Hepatocyte (in vitro differentiated cells): ENCODE measurements at regions not wholly inside any gene's neighbourhood (a gene's known extent, or its start where the extent isn't known, plus 50 kb on each side); places are given as distances from the start of the nearest gene placed in this dataset.
"Not testable (repeated sequence)": the region's sequence is repeated elsewhere in the genome, so short reads cannot be mapped to it uniquely, and the experiment has no call there.

Source experiments
- DNase-seq: peaks from one replicate; pipeline ENCODE4 v3.0.0-alpha.2; 2016; ENCODE audit warnings: low spot score
- H2AFZ ChIP-seq: fragments of 200-600 bp; sonication (generic); 2 replicates; pipeline ENCODE4 v1.6.0; 2016; ENCODE audit warnings: antibody characterized with exemption, mild to moderate bottlenecking
- H3K27ac ChIP-seq: fragments of 200-600 bp; sonication (generic); 2 replicates; pipeline ENCODE4 v1.5.1; 2016; ENCODE audit warnings: mild to moderate bottlenecking
- H3K27me3 ChIP-seq: fragments of 200-600 bp; sonication (generic); 2 replicates; pipeline ENCODE4 v1.6.1; 2016
- H3K36me3 ChIP-seq: fragments of 200-600 bp; sonication (generic); replicated peaks from 2 replicates; pipeline ENCODE4 v1.5.1; 2016; ENCODE audit warnings: low read depth; ENCODE audit not compliant: insufficient read depth
- H3K4me1 ChIP-seq: fragments of 200-600 bp; sonication (generic); 2 replicates; pipeline ENCODE4 v1.5.1; 2016; ENCODE audit warnings: mild to moderate bottlenecking, moderate library complexity; ENCODE audit not compliant: insufficient read depth
- H3K4me2 ChIP-seq: fragments of 200-600 bp; sonication (generic); 2 replicates; pipeline ENCODE4 v1.6.0; 2016
- H3K4me3 ChIP-seq: fragments of 200-600 bp; sonication (generic); 2 replicates; pipeline ENCODE4 v1.5.1; 2016; ENCODE audit warnings: mild to moderate bottlenecking
- H3K79me2 ChIP-seq: fragments of 200-600 bp; sonication (generic); 2 replicates; pipeline ENCODE4 v1.6.0; 2017; ENCODE audit warnings: mild to moderate bottlenecking
- H3K9me2 ChIP-seq: fragments of 200-600 bp; sonication (generic); replicated peaks from 2 replicates; pipeline ENCODE4 v1.6.0; 2017; ENCODE audit warnings: mild to moderate bottlenecking; ENCODE audit not compliant: insufficient read depth
- H3K9me3 ChIP-seq: fragments of 200-600 bp; sonication (generic); 2 replicates; pipeline ENCODE4 v1.5.1; 2016; ENCODE audit warnings: low read depth, mild to moderate bottlenecking
- H4K20me1 ChIP-seq: fragments of 200-600 bp; sonication (generic); 2 replicates; pipeline ENCODE4 v1.6.0; 2016; ENCODE audit warnings: mild to moderate bottlenecking; ENCODE audit not compliant: insufficient read depth, poor library complexity, severe bottlenecking
- EZH2 ChIP-seq: fragments of 200-600 bp; sonication (generic); IDR thresholded peaks from 2 replicates; pipeline ENCODE4 v1.6.1; 2016; ENCODE audit warnings: antibody characterized with exemption, mild to moderate bottlenecking, borderline replicate concordance
- EZH2phosphoT487 ChIP-seq: fragments of 200-600 bp; sonication (generic); IDR thresholded peaks from one replicate; pipeline ENCODE4 v1.6.1; 2018; ENCODE audit warnings: antibody characterized with exemption, mild to moderate bottlenecking, low read depth, moderate library complexity; ENCODE audit not compliant: unreplicated experiment, severe bottlenecking
- WGBS: methylation state at CpG from one replicate; pipeline ENCODE4 v1.1.6; 2016; ENCODE audit warnings: low lambda C conversion rate; ENCODE audit errors: missing lambda C conversion rate; 5-methylcytosine and 5-hydroxymethylcytosine counted together
- TF ChIP-seq, protein P1 (sequence below): fragments of 200-600 bp; sonication (generic); IDR thresholded peaks from 2 replicates; pipeline ENCODE4 v1.5.1; 2016; ENCODE audit warnings: antibody characterized with exemption, mild to moderate bottlenecking; ENCODE audit not compliant: poor library complexity

DNA sequence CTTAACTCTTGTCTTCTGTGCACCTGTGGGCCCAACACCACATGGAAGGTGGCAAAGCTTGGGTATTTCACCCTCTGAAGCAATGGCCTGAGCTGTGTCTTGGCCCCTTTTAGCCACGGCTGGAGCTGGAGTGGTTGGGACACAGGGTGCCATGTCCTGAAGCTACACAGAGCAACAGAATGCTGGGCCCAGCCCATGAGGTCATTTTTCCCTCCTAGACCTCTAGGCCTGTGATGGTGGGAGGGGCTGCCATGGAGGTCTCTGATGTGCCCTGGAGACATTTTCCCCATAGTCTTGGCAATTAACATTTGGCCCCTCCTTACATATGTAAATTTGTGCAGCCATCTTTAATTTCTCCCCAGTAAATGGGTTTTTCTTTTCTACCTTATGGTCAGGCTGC, 620.8 kb downstream of the RFPL4B start:
- H3K9me2 ChIP-seq, result no peaks in the 10 kb centered on the region
- H3K36me3 ChIP-seq, result no peaks in the 10 kb centered on the region
- no peaks in the 10 kb centered on the region for H3K9me3 ChIP-seq
- TF ChIP-seq, protein P1, sequence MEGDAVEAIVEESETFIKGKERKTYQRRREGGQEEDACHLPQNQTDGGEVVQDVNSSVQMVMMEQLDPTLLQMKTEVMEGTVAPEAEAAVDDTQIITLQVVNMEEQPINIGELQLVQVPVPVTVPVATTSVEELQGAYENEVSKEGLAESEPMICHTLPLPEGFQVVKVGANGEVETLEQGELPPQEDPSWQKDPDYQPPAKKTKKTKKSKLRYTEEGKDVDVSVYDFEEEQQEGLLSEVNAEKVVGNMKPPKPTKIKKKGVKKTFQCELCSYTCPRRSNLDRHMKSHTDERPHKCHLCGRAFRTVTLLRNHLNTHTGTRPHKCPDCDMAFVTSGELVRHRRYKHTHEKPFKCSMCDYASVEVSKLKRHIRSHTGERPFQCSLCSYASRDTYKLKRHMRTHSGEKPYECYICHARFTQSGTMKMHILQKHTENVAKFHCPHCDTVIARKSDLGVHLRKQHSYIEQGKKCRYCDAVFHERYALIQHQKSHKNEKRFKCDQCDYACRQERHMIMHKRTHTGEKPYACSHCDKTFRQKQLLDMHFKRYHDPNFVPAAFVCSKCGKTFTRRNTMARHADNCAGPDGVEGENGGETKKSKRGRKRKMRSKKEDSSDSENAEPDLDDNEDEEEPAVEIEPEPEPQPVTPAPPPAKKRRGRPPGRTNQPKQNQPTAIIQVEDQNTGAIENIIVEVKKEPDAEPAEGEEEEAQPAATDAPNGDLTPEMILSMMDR, result no peak
- TF ChIP-seq EZH2 (no peak), EZH2phosphoT487 (no peak)
- H3K4me3 ChIP-seq, result no peak overlapping the region
- H3K4me2 ChIP-seq, result no peak overlapping the region
- no peaks in the 10 kb centered on the region for H3K79me2 ChIP-seq
- no peak overlapping the region for H2AFZ ChIP-seq
- H3K27ac ChIP-seq, result no peak overlapping the region
- H3K4me1 ChIP-seq, result no peaks in the 10 kb centered on the region
- no peak for DNase-seq
- H4K20me1 ChIP-seq, result no peaks in the 10 kb centered on the region
- no peaks in the 10 kb centered on the region for H3K27me3 ChIP-seq
- WGBS, result 90% methylated on average over 1 of the region's 1 CpG

DNA sequence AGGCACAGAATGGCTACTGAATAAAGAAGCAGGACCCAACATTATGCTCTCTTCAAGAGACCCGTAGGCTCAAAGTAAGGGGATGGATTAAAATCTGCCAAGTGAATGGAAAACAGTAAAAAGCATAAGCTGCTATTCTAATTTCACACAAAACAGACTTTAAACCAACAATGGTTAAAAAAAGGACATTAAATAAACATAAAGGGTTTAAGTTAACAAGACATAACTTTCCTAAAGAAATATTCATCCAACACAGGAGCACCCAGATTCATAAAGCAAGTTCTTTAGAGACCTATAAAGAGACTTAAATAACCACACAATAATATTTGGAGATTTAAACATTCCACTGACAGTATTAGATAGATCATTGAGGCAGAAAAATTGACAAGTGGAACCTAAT, 624.5 kb downstream of the RFPL4B start:
- Histone ChIP-seq H3K4me2 (no peak overlapping the region), H3K79me2 (no peaks in the 10 kb centered on the region), H3K27me3 (no peaks in the 10 kb centered on the region), H3K9me3 (no peaks in the 10 kb centered on the region), H3K4me1 (no peaks in the 10 kb centered on the region), H2AFZ (no peak overlapping the region), H3K27ac (no peak overlapping the region), H3K36me3 (no peaks in the 10 kb centered on the region), H3K9me2 (no peaks in the 10 kb centered on the region), H4K20me1 (no peaks in the 10 kb centered on the region), H3K4me3 (no peak overlapping the region)
- no peak for TF ChIP-seq EZH2
- TF ChIP-seq, protein P1, result no peak
- no peak for TF ChIP-seq EZH2phosphoT487
- DNase-seq, result no peak
- WGBS, result 90% methylated on average over 1 of the region's 1 CpG

DNA sequence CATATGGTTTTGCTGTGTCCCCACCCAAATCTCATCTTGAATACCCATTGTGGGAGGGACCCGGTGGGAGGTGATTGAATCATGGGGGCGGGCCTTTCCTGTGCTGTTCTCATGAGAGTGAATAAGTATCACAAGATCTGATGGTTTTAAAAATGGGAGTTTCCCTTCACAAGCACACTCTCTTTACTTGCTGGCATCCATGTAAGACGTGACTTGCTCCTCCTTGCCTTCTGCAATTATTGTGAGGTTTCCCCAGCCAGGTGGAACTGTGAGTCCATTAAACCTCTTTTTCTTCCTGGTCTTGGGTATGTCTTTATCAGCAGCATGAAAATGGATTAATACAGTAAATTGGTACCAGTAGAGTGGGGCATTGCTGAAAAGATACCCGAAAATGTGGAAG, 627.8 kb downstream of the RFPL4B start:
- not testable (repeated sequence) for H3K27ac ChIP-seq, H3K4me3 ChIP-seq, H3K36me3 ChIP-seq, DNase-seq, H3K9me2 ChIP-seq, H2AFZ ChIP-seq, H3K27me3 ChIP-seq, H3K4me1 ChIP-seq, H4K20me1 ChIP-seq, H3K4me2 ChIP-seq, H3K79me2 ChIP-seq, H3K9me3 ChIP-seq
- WGBS, result 93% methylated on average over 4 of the region's 4 CpGs

DNA sequence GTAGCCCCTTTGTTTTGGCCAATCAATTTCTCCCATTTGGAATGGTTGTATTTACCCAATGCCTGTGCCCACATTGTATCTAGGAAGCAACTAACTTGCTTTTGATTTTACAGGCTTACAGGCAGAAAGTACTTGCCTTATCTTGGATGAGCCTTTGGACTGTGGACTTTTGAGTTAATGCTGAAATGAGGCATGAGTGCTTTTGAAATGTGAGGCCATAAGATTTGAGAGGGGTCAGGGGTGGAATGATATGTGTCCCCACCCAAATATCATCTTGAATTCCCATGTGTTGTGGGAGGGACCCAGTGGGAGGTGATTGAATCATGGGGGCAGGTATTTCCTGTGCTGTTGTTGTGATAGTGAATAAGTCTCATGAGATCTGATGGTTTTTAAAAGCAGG, 629.4 kb downstream of the RFPL4B start:
- H3K4me2 ChIP-seq, H3K4me1 ChIP-seq, H3K27ac ChIP-seq, H3K27me3 ChIP-seq, H3K36me3 ChIP-seq, H3K4me3 ChIP-seq, H3K9me2 ChIP-seq, H3K79me2 ChIP-seq, H2AFZ ChIP-seq, H4K20me1 ChIP-seq, H3K9me3 ChIP-seq, DNase-seq: not testable (repeated sequence)

DNA sequence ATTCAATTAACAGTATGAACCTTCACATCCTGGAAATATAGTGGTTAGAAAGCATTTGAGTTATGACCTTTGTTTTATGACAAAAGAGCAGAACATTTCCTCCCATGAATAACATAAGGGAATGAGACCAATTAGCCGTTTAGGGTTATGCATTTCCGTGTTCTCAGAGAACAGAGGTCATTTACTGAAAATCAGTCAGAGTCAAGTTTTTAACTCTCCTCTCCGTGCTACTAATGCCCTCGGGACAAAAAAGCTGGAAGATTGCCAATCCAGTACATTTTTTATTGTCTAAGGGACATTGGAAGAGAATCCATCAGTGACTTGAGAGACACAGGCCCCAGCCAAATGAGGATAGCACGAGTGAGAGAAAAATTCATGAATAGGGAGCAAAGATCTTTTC, 632.7 kb downstream of the RFPL4B start:
- TF ChIP-seq, protein P1, result no peak
- no peak for TF ChIP-seq EZH2phosphoT487
- no peak for TF ChIP-seq EZH2
- Histone ChIP-seq H3K9me2 (no peaks in the 10 kb centered on the region), H3K4me1 (no peaks in the 10 kb centered on the region), H3K36me3 (no peaks in the 10 kb centered on the region), H3K27me3 (no peaks in the 10 kb centered on the region), H3K4me3 (no peak overlapping the region), H3K9me3 (no peaks in the 10 kb centered on the region), H4K20me1 (no peaks in the 10 kb centered on the region), H3K27ac (no peak overlapping the region), H3K4me2 (no peak overlapping the region), H3K79me2 (no peaks in the 10 kb centered on the region), H2AFZ (no peak overlapping the region)
- peak; percentile 14 for DNase-seq
- WGBS, result 35% methylated on average over 5 of the region's 5 CpGs
